DOHH2 (cell line): ENCODE measurements at regions not wholly inside any gene's neighbourhood (a gene's known extent, or its start where the extent isn't known, plus 50 kb on each side); places are given as distances from the start of the nearest gene placed in this dataset.

Source experiments
- H3F3A ChIP-seq: fragments of 200-600 bp; sonication (generic), shearing (Covaris generic); 2 replicates; pipeline ENCODE4 v1.6.0; 2016; ENCODE audit warnings: antibody characterized with exemption, mild to moderate bottlenecking; ENCODE audit not compliant: control insufficient read depth, insufficient read depth
- H3K27ac ChIP-seq: fragments of 200-600 bp; sonication (generic); 2 replicates; pipeline ENCODE4 v1.5.1; 2014; ENCODE audit warnings: low read depth, mild to moderate bottlenecking, low read length, moderate library complexity
- H3K27me3 ChIP-seq: fragments of 200-600 bp; sonication (generic); 2 replicates; pipeline ENCODE4 v1.6.1; 2014; ENCODE audit warnings: mild to moderate bottlenecking, low read length, mixed read lengths; ENCODE audit not compliant: control insufficient read depth
- H3K36me3 ChIP-seq: fragments of 200-600 bp; sonication (generic); 2 replicates; pipeline ENCODE4 v1.6.1; 2014; ENCODE audit warnings: mild to moderate bottlenecking, low read length, moderate library complexity, mixed read lengths; ENCODE audit not compliant: control insufficient read depth
- H3K4me1 ChIP-seq: fragments of 200-600 bp; sonication (generic); 2 replicates; pipeline ENCODE4 v1.6.1; 2014; ENCODE audit warnings: mild to moderate bottlenecking, low read length, mixed read lengths; ENCODE audit not compliant: control insufficient read depth
- H3K4me2 ChIP-seq: fragments of 200-600 bp; sonication (generic); 2 replicates; pipeline ENCODE4 v1.6.0; 2014; ENCODE audit warnings: mild to moderate bottlenecking, low read length, moderate library complexity
- H3K4me3 ChIP-seq: fragments of 200-600 bp; sonication (generic); 2 replicates; pipeline ENCODE4 v1.5.1; 2014; ENCODE audit warnings: mild to moderate bottlenecking, low read length, mixed read lengths
- H3K79me2 ChIP-seq: fragments of 200-600 bp; sonication (generic); 2 replicates; pipeline ENCODE4 v1.6.1; 2014; ENCODE audit warnings: mild to moderate bottlenecking, low read length, mixed read lengths; ENCODE audit not compliant: control insufficient read depth
- H3K9me2 ChIP-seq: fragments of 200-600 bp; sonication (generic); replicated peaks from 2 replicates; pipeline ENCODE4 v1.6.1; 2014; ENCODE audit warnings: mild to moderate bottlenecking, low read length, mixed read lengths; ENCODE audit not compliant: control insufficient read depth
- H3K9me3 ChIP-seq: fragments of 200-600 bp; sonication (generic); 2 replicates; pipeline ENCODE4 v1.6.1; 2014; ENCODE audit warnings: antibody characterized with exemption, low read length, mixed read lengths; ENCODE audit not compliant: control insufficient read depth, insufficient read depth
- H4K20me1 ChIP-seq: fragments of 200-600 bp; sonication (generic); 2 replicates; pipeline ENCODE4 v1.6.0; 2014; ENCODE audit warnings: low read depth, mild to moderate bottlenecking, antibody characterized with exemption, low read length, moderate library complexity; ENCODE audit not compliant: control insufficient read depth, insufficient read depth
- EZH2phosphoT487 ChIP-seq: fragments of 200-600 bp; sonication (generic); IDR thresholded peaks from 2 replicates; pipeline ENCODE4 v1.6.1; 2017; ENCODE audit warnings: borderline replicate concordance, mild to moderate bottlenecking, antibody characterized with exemption, low read length, moderate library complexity, mixed read lengths
- TF ChIP-seq, protein P1 (sequence below): fragments of 200-600 bp; sonication (generic); IDR thresholded peaks from one replicate; pipeline ENCODE4 v1.5.1; 2014; ENCODE audit warnings: antibody characterized with exemption, mild to moderate bottlenecking, low read depth, low read length; ENCODE audit not compliant: poor library complexity, severe bottlenecking

DNA sequence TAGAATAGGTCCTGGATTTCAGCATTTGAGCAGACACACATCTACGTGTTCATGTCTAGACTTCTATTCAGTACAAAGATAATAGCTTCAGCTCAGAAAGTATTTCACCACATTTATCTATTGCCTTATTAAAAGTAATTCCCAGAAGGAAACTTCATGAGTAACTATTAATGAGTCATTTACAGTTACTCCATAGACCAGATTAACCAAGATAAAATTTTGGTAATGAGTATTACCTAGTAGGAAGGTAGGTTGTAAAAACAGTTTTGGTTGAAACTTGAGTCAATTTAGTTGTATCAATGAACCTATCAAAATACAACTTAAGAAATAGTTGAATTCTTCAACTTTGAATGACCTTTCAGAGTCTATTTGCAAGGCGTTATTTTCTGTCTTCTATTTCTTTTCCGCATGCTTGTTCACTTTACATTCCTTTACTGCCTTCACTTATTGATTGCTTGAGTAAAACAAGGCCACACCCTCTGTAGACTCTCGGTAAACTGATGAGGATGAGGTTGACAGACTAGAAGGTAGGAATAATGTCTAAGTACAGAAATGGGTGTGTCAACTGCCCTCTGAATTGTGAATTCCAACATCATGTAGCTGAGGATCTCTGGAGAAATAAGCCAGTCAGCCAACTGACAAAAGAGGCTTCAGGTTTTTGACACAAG, 1165.6 kb upstream of the ZEB2 start:
- H3K9me3 ChIP-seq = peaks cover 10% of the 10 kb centered on the region; the same call in 1 of the 2 replicates
- H3K27ac ChIP-seq = no peak overlapping the region
- no peaks in the 10 kb centered on the region for H3K27me3 ChIP-seq
- H3F3A ChIP-seq = no peaks in the 10 kb centered on the region
- H3K9me2 ChIP-seq = no peaks in the 10 kb centered on the region
- H3K4me2 ChIP-seq = no peak overlapping the region
- no peak for TF ChIP-seq EZH2phosphoT487
- TF ChIP-seq, protein P1, sequence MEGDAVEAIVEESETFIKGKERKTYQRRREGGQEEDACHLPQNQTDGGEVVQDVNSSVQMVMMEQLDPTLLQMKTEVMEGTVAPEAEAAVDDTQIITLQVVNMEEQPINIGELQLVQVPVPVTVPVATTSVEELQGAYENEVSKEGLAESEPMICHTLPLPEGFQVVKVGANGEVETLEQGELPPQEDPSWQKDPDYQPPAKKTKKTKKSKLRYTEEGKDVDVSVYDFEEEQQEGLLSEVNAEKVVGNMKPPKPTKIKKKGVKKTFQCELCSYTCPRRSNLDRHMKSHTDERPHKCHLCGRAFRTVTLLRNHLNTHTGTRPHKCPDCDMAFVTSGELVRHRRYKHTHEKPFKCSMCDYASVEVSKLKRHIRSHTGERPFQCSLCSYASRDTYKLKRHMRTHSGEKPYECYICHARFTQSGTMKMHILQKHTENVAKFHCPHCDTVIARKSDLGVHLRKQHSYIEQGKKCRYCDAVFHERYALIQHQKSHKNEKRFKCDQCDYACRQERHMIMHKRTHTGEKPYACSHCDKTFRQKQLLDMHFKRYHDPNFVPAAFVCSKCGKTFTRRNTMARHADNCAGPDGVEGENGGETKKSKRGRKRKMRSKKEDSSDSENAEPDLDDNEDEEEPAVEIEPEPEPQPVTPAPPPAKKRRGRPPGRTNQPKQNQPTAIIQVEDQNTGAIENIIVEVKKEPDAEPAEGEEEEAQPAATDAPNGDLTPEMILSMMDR = no peak
- no peak overlapping the region for H3K4me3 ChIP-seq
- H3K36me3 ChIP-seq = peaks cover 10% of the 10 kb centered on the region
- no peaks in the 10 kb centered on the region for H3K79me2 ChIP-seq
- peaks cover 17% of the 10 kb centered on the region for H3K4me1 ChIP-seq
- no peaks in the 10 kb centered on the region for H4K20me1 ChIP-seq

DNA sequence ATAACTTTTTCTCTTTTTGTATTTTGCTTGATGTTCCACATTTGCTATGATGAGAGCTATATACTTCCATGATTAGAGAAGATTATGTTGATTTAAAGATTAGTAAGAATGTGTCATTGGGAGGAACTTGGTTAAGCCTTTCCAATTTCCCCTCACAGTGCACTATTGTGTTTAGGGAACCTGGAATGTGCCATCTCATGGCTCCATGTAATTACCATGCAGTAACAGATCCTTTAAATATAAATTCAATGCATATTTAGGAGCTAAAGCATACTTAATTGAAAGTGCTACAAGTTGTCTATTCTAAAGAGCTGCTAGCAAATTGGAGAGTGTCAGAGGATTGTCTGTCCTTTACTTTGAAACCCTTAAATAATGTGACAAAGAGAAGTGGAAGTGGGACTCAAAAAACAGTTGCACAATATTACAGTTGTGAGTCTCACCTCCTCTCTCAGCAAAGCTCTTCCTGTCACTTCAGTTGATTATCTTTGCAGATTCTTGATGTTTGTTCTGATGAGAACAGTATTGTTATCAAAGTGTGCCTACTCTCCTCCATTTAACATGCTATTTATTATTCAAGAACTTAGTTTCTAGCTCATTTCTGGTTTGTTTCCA, 1162.7 kb upstream of the ZEB2 start:
- Histone ChIP-seq H3K36me3 (peaks cover 6% of the 10 kb centered on the region), H3K4me2 (no peak overlapping the region), H3K27ac (no peak overlapping the region), H3K4me3 (no peak overlapping the region), H3F3A (no peaks in the 10 kb centered on the region), H3K27me3 (no peaks in the 10 kb centered on the region), H4K20me1 (no peaks in the 10 kb centered on the region), H3K79me2 (no peaks in the 10 kb centered on the region), H3K9me2 (no peaks in the 10 kb centered on the region), H3K4me1 (peaks cover 7% of the 10 kb centered on the region), H3K9me3 (peaks cover 6% of the 10 kb centered on the region; the same call in 1 of the 2 replicates)
- TF ChIP-seq EZH2phosphoT487 = no peak
- TF ChIP-seq, protein P1 = no peak

DNA sequence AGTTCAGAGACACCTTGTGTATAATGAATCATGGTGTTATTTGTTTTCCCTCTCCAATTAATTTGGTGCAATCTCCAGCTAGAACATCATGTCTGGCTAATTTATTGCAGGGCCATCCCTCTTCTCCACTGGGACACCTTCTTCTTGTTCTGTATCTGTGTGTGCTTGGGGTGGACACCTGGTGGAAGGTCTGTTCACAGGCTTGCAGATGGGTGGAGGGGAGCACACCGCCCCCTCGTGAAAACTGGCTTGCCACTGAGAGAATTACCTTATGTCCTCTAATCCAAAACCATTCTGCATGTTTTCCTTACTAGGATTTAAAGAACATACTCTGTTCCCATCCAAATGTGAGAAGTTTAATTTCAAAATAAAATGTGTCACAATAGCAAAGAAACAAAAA, 1160.4 kb upstream of the ZEB2 start:
- H3K4me1 ChIP-seq = no peaks in the 10 kb centered on the region
- no peak overlapping the region for H3K4me2 ChIP-seq
- H4K20me1 ChIP-seq = no peaks in the 10 kb centered on the region
- no peaks in the 10 kb centered on the region for H3K9me3 ChIP-seq
- no peaks in the 10 kb centered on the region for H3K36me3 ChIP-seq
- H3K79me2 ChIP-seq = no peaks in the 10 kb centered on the region
- H3K9me2 ChIP-seq = no peaks in the 10 kb centered on the region
- TF ChIP-seq EZH2phosphoT487 = no peak
- TF ChIP-seq, protein P1 = no peak
- H3F3A ChIP-seq = no peaks in the 10 kb centered on the region
- H3K27ac ChIP-seq = no peak overlapping the region
- H3K4me3 ChIP-seq = no peak overlapping the region
- no peaks in the 10 kb centered on the region for H3K27me3 ChIP-seq
